ENCODE measurements at regions not wholly inside any gene's neighbourhood (a gene's known extent, or its start where the extent isn't known, plus 50 kb on each side); places are given as distances from the start of the nearest gene placed in this dataset.

DNA sequence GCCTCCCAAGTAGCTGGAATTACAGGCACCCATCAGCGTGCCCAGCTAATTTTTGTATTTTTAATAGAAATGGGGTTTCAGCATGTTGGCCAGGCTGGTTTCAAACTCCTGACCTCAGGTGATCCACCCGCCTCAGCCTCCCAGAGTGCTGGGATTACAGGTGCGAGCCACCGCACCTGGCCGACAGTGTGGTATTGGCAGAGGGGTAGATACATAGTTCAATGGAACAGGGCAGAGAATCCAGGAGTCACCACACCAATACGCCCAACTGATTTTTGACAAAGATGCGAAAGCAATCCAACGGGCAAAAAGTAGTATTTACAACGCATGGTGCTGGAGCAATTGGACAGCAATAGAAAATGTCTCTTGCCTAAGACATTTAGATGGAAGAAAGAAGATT lies 164.0 kb upstream of the PPP1R26 start:
- no peak for DNase-seq (ENCODE audit: low spot score)

DNA sequence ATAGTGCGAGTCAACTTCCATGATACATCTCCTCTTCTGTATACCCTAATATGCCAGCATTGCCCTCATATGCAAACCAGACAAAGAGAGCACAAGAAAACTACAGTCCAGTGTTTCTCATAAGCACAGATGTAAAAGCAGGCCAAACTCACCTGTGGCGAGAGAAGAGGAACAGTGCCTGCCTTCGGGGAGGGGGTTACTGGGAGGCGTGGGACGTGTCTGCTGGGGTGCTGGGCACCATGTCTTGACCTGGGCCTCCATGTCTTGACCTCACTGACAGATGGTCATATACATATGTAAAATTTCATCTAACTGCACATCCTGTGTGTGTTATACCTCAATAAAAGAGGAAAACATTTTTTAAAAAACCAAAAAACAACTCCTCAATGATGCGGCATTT lies 159.3 kb upstream of the PPP1R26 start:
- no peak for DNase-seq (ENCODE audit: low spot score)

DNA sequence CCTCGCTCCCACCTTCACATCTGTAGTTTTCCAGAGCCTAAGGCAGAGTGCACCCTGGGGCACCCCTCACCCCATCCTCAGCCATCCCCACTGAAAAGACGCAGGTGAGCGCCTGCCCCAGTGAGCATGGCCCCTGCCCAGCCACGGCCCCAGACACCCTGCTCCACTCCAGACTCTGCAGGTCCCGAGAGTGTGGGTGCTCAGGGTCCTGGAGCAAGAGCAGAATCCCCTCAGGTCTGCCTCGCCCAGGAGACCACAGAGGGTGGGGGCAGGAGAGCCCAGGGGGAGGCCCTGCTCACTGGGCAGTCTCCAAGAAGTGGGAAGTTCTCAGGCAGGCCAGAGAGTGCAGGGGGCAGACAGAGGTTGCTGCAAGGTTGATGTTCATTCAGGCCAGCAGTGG lies 158.6 kb upstream of the PPP1R26 start:
- DNase-seq (ENCODE audit: low spot score), result no peak

DNA sequence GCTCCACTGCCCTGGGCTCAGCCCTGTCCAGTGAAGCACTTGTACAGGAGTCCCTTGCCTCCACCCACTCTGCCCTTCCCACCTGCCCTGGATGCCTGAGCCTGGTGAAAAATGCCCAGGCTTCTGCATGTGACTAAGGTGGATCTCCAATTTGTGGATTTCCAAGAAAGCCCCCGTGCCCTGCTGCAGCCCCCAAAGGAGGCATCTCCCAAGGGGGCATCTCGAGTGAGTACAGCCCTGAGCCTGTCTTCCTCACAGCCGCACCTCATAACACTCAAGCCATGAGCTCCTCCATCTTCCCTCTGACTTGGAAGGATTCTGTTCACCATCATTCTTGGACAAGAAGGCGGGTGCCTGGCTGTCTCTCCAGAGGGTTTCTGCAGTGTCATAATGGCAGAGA lies 158.0 kb upstream of the PPP1R26 start:
- DNase-seq (ENCODE audit: low spot score), result no peak

DNA sequence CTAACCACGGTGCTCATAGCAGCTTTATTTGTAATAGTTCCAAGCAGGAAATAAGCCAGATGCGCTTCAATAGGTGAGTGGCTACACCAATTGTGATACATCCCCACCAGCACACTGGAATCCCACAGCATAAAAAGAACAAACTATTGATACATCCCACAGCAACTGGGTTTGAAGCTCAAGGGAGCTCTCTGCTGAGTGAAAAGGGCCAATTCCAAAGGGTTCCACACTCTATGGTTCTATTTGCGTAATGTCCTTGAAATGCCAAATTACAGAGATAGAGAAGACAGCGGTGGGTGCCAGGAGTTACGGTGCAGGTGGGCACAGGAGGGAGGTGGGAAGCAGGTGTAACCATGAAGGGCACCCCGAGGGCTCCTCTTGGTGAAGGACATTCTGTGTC lies 155.3 kb upstream of the PPP1R26 start:
- DNase-seq (ENCODE audit: low spot score), result no peak

DNA sequence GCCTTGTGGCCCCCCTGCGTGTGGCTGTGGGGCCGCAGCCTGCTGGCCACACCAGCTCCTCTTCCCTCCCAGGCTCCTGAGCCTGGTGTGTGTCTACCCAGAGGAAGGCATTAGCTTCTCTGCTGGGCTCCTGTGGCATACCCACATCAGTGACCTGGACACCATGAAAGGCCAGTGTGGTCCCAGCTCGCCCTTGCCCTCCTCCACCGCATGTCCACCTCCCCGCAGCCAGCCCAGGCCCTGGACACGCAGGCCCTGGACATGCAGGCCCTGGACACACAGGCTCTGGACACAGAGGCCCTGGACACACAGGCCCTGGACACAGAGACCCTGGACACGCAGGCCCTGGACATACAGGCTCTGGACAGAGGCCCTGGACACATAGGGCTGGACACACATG lies 153.4 kb upstream of the PPP1R26 start:
- no peak for DNase-seq (ENCODE audit: low spot score)

DNA sequence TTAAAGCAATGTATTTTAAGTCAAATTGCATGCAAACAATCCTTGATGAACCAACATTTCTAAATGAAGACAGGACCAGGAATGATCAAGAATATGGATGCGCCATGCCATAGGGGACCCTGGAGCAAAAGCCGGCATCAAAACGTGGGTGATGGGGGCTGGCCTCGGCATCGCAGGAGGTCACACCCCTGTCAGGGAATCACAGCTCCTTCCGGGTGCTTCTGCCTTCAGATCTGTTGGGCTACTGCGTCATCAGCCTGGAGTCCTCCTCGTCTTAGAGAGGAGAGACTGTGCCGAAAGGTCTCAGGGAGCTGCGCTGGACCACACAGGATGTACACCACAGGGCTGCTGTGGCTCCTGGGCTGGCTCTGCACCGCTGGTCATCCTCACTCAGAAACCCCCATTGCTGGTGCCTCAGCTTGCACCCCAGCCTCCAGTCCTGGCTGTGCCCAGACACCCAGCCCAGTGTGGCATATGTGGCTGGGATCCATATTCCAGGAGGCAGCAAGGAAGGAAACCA lies 152.9 kb upstream of the PPP1R26 start:
- DNase-seq (ENCODE audit: low spot score), result no peak

DNA sequence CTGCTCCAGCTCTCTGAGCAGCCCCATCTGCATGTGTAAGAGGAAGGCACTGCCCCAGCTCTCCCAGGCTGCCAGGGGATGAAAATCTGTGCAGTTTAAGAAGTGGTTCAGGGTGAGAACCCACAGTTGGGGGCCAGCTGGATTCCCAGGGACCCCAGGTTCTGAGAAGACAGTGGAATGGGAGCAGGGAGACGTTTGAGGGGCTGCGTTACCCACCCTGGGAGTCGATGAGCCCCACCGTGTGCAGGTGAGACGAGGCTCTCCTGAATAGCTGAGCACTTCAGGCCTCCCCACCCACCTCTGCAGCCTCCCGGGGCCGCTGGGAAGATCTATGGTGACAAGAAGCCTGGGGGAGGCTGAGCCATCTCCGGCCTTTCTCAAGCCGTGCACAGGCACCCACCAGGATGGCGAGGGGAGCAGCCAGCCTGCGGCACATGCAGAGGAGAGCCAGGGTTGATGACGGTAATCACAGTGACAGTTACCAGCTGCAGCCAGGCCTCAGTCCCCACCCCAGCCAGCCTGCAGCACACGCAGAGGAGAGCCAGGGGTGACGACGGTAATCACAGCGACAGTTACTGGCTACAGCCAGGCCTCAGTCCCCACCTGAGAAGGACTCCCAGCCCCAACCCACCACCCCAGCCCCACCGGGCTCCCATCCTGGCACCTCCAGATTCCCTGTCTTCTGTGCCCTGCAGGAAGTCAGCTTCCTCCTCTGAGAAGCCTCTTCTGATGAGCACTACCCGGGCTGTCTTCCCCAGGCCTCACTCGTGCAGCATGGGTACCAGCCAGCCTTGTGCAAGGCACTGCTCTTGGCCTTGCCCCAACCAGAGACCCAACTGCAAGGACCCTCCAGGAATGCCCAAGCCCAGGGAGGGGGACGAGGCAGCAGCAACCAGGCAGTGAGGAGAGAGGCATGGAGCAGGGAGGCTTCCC lies 150.8 kb upstream of the PPP1R26 start:
- DNase-seq (ENCODE audit: low spot score), result no peak

DNA sequence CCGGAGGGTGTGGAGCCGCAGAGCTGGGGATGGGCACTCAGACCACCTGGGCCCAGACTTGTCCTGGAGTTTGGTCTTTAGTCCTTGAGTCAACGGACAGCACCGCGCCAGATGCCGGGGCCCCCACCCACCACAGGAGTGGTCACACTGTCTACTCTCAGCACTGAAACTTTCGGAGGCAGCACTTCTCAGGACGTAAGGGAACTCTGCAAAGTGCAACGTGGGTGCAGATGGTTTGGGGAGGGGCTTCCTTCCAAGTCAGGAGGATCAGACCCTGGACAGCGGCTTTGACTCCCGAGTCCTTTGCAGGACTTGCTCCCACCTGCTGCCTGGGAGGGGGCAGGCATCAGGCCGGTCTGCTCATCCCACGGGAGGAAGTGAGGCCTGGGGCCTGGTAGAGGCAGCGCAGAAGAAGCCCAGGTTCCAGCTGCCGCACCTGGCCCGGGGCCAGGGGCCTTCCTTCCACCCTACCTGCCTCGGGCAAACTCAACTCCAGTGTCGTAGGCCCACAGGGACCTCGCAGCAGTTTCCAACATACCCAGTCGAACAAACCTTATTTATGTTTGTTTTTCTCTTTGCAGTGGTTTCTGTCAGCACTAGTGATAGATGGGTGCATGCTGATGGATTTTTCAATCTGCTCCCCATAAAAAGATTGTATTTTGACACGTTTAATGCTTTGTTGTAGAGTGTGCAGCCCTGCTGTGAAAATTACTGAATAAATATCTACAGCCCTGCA lies 149.8 kb upstream of the PPP1R26 start:
- DNase-seq (ENCODE audit: low spot score), result no peak

DNA sequence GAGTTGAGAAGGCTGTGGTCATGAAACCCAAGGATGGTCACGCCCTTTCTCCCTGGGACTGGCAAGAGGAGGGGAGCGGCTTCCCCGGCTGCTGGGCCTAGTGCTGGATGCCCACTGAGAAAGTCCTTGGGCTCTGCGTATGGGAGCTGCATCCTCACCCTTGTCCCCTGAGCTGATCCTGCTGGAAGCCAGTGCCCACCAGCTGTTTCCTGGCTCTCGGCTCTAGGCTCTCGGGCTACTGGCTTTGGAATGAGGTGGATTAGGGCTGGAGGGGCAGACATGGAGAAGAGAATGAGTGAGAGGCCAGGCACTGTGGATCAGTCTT lies 149.3 kb upstream of the PPP1R26 start:
- no peak for DNase-seq (ENCODE audit: low spot score)

DNA sequence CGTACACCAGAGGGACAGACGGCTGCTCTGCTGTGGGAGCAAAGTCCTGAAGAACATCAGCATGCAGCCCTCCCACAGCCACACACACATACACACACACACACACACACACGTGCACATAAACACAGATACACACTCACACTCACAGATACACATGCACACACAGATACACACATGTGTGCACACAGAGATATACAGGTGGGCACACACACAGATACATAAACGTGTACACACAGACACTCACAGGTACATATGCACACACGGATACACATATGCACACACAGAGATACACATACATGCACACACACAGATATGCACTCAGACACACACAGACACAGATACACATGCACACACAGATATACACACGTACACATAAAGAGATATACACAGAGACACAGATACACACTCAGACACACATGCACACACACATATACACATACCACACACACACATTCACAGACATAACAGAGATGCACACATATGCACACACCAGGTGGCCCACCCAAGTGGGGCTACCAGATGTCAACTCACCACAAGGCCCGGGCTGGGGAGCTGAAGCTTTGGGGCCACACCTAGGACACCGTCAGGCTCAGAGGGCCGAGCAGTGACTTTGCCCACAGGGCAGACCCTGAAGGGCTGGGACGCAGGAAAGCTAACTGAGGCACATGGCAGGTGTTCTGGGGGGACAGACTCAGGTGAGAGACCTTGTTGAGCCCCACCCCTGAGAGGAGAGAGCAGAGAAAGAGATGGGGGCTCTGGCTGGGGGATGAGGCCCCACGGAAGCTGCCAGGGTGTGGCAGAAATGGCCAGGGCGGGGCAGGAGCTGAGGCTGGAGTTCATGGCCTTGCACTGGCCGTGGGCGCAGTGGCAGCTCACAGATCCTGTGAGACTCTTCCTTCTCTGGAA lies 148.6 kb upstream of the PPP1R26 start:
- no peak for DNase-seq (ENCODE audit: low spot score)

DNA sequence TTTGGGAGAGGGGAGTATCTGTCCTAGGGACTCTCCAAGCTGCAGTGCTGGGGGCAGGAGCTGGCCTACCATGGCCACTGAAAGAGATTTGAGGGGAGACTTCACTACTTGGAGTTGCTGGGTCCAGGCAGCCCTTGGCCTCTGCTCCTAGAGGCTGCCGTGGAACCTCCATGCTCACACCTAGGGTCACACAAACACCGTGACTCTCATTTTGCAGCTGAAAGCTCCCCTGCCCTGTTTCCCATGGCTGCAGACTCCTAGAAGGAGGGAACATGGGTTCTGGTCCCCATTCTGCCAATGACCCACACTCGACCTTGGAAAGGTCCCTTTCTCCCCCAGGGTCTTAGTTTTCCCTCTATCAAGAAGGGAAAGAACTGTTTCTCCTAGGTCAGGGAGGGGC lies 147.1 kb upstream of the PPP1R26 start:
- no peak for DNase-seq (ENCODE audit: low spot score)

DNA sequence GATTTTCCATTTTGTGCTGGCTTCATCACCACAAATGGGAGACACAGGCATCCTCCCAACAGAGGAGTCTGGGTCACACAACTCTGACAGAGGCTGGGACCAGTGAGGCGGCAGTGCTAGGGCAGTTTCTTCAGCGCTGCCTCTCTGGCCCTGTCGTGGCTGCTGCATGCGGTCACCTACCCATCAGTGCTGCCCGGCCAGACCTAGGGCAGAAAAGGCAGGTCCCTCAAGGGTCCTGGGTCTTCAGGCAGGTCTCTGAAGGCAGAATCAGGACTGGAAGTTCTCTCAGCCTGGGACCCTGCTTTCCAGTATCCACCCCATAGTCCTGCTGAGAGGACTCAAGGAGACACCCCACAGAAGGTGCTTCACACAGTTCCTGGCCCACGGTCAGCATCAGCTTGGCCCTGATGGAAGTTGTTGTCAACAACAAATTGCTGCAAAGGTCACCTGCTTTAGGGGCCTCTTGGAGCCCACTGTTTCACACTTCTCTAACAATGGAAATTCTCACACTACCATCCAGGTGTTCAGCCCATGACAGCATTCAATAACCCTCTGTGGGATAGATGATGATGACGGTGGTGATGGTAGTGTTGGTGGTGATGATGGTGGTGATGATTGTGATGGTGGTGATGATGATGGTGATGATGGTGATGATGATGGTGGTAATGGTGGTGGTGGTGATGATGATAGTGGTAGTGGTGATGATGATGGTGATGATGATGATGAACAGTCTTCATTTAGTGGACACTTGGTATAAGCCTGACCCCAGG lies 146.4 kb upstream of the PPP1R26 start:
- no peak for DNase-seq (ENCODE audit: low spot score)

DNA sequence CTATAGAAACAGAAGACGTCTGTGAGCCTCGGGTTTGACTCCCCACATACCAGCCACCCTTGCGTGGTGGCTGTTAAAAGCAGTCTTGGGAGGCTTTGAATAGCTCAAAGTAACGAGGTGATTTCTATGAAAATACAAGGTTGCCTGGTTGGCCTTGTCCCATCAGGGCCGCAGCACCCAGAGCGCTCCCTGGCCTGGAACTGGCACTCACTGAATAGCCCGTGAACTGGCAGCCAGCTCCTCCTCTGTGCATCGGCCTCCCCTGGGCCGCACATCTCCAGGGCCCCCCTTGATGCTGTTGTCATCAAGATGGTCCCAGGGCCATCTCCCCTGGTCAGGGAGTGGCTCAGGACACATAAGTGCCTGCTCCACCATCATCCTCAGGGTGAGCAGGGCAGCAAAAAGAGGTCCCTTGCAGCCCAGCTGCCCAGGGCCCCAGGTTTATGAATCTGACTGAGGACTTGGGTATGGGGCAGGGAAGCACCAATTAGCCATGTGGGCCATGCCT lies 144.6 kb upstream of the PPP1R26 start:
- DNase-seq (ENCODE audit: low spot score), result no peak

DNA sequence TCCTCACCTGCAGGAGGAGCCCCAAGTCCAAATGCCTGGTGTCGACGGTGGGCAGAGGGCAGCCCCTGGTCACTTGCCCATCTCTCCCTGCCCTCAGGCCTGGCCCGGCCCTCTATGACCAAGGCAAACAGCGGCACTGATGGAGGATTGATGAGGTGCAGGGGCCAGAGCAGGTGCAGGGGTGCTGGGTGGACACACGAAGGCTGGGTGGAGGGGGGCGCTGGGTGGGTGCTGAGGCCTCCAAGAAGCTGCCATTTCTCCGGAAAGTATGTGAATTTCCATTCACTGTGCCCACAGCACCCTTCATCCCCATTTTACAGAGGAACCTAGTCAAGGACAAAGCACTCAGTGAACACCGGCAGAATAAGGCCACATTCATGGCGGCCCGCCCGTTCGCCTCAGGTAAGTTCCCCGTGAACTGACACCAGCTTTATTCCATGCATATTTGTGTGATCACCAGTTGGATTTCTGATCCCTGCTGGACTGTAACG lies 143.8 kb upstream of the PPP1R26 start:
- DNase-seq (ENCODE audit: low spot score), result no peak

DNA sequence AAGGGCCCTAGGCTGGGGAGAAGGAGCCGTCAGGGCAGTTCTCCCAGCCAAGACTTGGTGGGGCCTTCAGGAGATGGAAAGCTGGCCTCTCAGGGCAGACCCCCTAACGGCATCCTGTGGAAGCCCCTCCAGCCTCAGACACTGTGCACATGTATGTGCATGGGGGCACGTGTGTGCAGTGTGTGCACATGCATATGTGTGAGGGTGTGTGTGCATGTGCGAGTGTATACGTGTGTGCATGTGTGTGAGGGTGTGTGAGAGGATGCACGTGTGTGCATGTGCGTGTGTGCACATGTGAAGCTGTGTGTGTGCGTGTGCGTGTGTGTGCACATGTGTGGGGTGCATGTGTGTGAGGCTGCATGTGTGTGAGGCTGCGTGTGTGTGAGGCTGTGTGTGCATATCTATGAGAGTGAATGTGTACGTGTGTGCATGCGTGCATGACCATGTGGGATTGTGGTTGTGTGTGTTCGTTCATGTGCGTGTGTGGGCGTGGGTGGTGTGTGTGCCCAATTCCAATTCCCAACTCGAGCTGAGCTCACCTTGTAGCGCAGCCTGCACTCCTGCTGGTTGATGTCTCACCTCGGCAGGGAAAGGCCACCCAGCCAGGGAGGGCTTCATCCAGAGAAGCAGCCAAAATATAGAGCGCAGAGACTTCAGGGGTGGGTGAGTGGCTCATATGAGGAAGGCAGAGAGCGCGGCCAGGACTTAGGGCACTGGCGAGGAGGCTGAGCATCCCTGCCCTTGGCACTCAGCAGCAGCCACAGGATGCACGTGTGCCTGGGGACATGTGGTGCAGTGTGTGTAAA lies 142.7 kb upstream of the PPP1R26 start:
- no peak for DNase-seq (ENCODE audit: low spot score)

DNA sequence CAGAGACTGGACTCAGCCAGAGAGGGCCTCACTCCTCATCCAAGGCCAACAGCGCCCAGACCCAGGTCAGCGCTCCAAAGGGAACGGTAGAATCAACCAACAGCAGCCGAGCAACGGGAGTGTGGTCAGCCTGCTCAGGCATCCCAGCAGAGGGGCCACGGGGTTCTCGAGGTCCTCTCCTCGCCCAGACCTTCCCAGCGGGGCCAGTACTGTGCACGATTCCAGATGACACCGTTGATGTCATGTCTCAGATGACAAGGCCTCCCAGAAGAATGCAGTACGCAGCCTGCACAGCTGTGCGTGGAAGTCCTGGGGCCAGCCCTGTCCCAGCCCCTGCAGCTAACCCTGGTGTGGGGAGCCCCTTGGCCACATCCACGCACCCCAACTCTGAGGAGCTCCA lies 141.0 kb upstream of the PPP1R26 start:
- DNase-seq (ENCODE audit: low spot score), result no peak

DNA sequence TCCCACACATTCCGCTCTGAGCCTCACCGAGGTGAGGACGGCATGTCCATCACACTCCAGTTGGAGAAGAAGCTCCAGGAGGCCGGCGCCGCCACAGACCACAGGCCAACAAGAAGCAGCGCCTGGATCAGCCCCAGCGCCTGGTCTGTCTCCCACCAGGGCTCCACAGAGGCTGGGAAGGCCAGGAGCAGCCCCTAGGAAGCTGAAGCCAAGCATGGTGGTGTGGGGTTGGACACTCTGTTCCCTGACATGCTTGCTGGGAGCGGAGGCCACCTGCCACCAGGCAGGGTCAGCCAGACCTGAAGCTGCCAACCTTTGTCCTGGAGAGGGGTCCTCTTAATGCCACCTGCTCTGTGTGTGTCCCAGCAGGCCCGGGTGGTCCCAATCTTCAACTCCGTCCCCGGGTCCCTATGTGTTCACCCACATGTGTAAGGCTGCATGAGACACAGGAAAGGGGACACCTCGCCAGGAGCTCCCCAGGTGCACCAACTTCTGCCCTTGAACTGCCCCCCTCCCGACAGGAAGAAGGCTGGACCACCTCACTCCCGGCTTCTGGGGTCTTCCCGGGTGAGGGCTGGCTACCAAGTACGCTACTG lies 140.1 kb upstream of the PPP1R26 start:
- no peak for DNase-seq (ENCODE audit: low spot score)

DNA sequence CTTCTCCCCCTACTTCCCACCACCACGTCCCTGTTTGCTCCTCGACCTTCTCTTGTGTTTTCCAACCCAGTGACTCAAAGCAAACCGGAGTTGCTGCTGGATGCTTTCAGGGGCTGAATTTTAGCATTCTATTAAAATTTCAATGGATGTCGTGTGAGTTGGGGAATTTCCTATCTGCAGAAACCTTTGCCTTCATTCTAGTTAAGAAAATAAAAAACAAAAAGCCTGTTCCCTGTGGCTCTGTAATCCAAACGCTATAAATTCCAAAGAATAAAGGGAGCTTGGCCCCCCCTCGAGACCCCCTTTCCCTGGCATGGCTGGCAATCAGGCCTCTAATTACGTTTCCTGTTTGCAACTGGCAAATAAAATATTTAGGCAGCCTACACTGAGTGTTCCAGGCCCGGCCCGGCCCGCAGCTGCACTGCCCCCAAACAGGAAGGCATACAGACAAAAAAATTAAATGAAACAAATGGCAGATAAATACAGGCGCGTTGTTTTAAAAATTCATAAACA lies 139.4 kb upstream of the PPP1R26 start:
- no peak for DNase-seq (ENCODE audit: low spot score)
